Tibial nerve (tissue), 4 donors: ENCODE measurements at regions not wholly inside any gene's neighbourhood (a gene's known extent, or its start where the extent isn't known, plus 50 kb on each side); places are given as distances from the start of the nearest gene placed in this dataset.

Experiments used
- DNase-seq, 2 donors: peaks; one replicate each; pipeline ENCODE4 v3.0.0-alpha.2; 2019; ENCODE audit warnings: low spot score in 2 of 2
- H3K27ac ChIP-seq, 4 donors: fragments of 200-600 bp; sonication (generic) in 3 of 4; one replicate each; pipeline ENCODE4 v1.5.1; 2017 to 2019; ENCODE audit warnings: mild to moderate bottlenecking in 1 of 4
- H3K27me3 ChIP-seq, 2 donors: fragments of 200-600 bp; sonication (generic) in 1 of 2; one replicate each; pipeline versions ENCODE4 v1.5.1 to v1.6.0; 2017 to 2019
- H3K36me3 ChIP-seq, 3 donors: fragments of 200-600 bp; sonication (generic); one replicate each; pipeline ENCODE4 v1.5.1; 2018 to 2019
- H3K4me1 ChIP-seq, 4 donors: fragments of 200-600 bp; sonication (generic) in 3 of 4; one replicate each; pipeline ENCODE4 v1.5.1; 2017 to 2019
- H3K4me3 ChIP-seq, 4 donors: fragments of 200-600 bp; sonication (generic) in 3 of 4; one replicate each; pipeline ENCODE4 v1.5.1; 2017 to 2019; ENCODE audit warnings: mild to moderate bottlenecking in 1 of 4, moderate library complexity in 1 of 4
- H3K9me3 ChIP-seq, 4 donors: fragments of 200-600 bp; sonication (generic) in 3 of 4; one replicate each; pipeline ENCODE4 v1.5.1; 2017 to 2019
- CTCF ChIP-seq, 5 experiments: fragments of 200-600 bp in 3 of 5; fragments of 450-650 bp in 2 of 5; sonication (generic) in 3 of 5; IDR thresholded peaks; one replicate each; pipeline ENCODE4 v1.5.1; 2016 to 2019; ENCODE audit warnings: antibody characterized with exemption in 5 of 5, mild to moderate bottlenecking in 3 of 5, moderate library complexity in 2 of 5
- EP300 ChIP-seq, 2 donors: sonication (generic); formaldehyde crosslinking; IDR thresholded peaks; one replicate each; pipeline ENCODE4 v1.6.1; 2017; ENCODE audit warnings: antibody characterized with exemption in 2 of 2, mild to moderate bottlenecking in 1 of 2
- POLR2A ChIP-seq, 2 donors: fragments of 450-650 bp; IDR thresholded peaks; one replicate each; pipeline ENCODE4 v1.6.1; 2017; ENCODE audit warnings: antibody characterized with exemption in 2 of 2, mild to moderate bottlenecking in 2 of 2, moderate library complexity in 2 of 2
- WGBS, 2 donors: methylation state at CpG; one replicate each; pipeline ENCODE4 v1.1.5; 2018; 5-methylcytosine and 5-hydroxymethylcytosine counted together

- 80 to 84% methylated on average over 2 of the region's 2 CpGs for WGBS, 2 donors
- DNase-seq: no peak
- Histone ChIP-seq H3K9me3 (no peaks in the 10 kb centered on the region), H3K27me3 (no peaks in the 10 kb centered on the region), H3K4me3 (no peak overlapping the region), H3K36me3 (no peaks in the 10 kb centered on the region), H3K27ac (no peak overlapping the region), H3K4me1 (no peaks in the 10 kb centered on the region)
- TF ChIP-seq EP300 (IDR thresholded peaks at IDR 0.05) (no peak), CTCF (IDR thresholded peaks at IDR 0.05) (no peak), POLR2A (IDR thresholded peaks at IDR 0.05) (no peak)
Observed at GRCh38 chr10:53702489-53702888, 929.9 kb upstream of the MBL2 start.

- no peak for DNase-seq
- no peaks in the 10 kb centered on the region for H3K9me3 ChIP-seq
- no peaks in the 10 kb centered on the region for H3K27me3 ChIP-seq
- H3K27ac ChIP-seq: no peak overlapping the region
- H3K36me3 ChIP-seq: no peaks in the 10 kb centered on the region
- TF ChIP-seq EP300 (IDR thresholded peaks at IDR 0.05) (no peak), CTCF (IDR thresholded peaks at IDR 0.05) (no peak), POLR2A (IDR thresholded peaks at IDR 0.05) (no peak)
- H3K4me3 ChIP-seq: no peak overlapping the region
- H3K4me1 ChIP-seq: no peaks in the 10 kb centered on the region
Observed at GRCh38 chr10:53701213-53701612, 928.6 kb upstream of the MBL2 start.

- no peak for DNase-seq
- H3K36me3 ChIP-seq: no peaks in the 10 kb centered on the region
- no peaks in the 10 kb centered on the region for H3K4me1 ChIP-seq
- 82 to 87% methylated on average over 6 of the region's 6 CpGs for WGBS, 2 donors
- no peak overlapping the region for H3K4me3 ChIP-seq
- H3K27me3 ChIP-seq: no peaks in the 10 kb centered on the region
- H3K27ac ChIP-seq: no peak overlapping the region
- no peak for TF ChIP-seq CTCF (IDR thresholded peaks at IDR 0.05)
- TF ChIP-seq POLR2A (IDR thresholded peaks at IDR 0.05): no peak
- no peak for TF ChIP-seq EP300 (IDR thresholded peaks at IDR 0.05)
- H3K9me3 ChIP-seq: no peaks in the 10 kb centered on the region
Observed at GRCh38 chr10:53700278-53700677, 927.7 kb upstream of the MBL2 start.

- no peak for DNase-seq
- 61 to 62% methylated on average over 3 of the region's 3 CpGs for WGBS, 2 donors
- Histone ChIP-seq H3K27me3 (no peaks in the 10 kb centered on the region), H3K4me1 (no peaks in the 10 kb centered on the region), H3K36me3 (no peaks in the 10 kb centered on the region), H3K9me3 (no peaks in the 10 kb centered on the region), H3K27ac (no peak overlapping the region), H3K4me3 (no peak overlapping the region)
- TF ChIP-seq POLR2A (IDR thresholded peaks at IDR 0.05): no peak
- TF ChIP-seq EP300 (IDR thresholded peaks at IDR 0.05): no peak
- no peak for TF ChIP-seq CTCF (IDR thresholded peaks at IDR 0.05)
Observed at GRCh38 chr10:53699684-53700083, 927.1 kb upstream of the MBL2 start.

GRCh38 chr10:53699231-53699630 is 926.6 kb upstream of the MBL2 start:
- WGBS, 2 donors: 62 to 73% methylated on average over 5 of the region's 5 CpGs

GRCh38 chr10:53697038-53697437 is 924.5 kb upstream of the MBL2 start:
- H3K9me3 ChIP-seq: no peaks in the 10 kb centered on the region
- H3K27me3 ChIP-seq: no peaks in the 10 kb centered on the region
- TF ChIP-seq EP300 (IDR thresholded peaks at IDR 0.05): no peak
- TF ChIP-seq POLR2A (IDR thresholded peaks at IDR 0.05): no peak
- no peak for TF ChIP-seq CTCF (IDR thresholded peaks at IDR 0.05)
- H3K4me1 ChIP-seq: no peaks in the 10 kb centered on the region
- no peaks in the 10 kb centered on the region for H3K36me3 ChIP-seq
- H3K27ac ChIP-seq: no peak overlapping the region
- H3K4me3 ChIP-seq: no peak overlapping the region
- no peak for DNase-seq
- WGBS, 2 donors: 51 to 65% methylated on average over 2 of the region's 2 CpGs

More at GRCh38 chr10:53699231-53699630, 926.6 kb upstream of the MBL2 start:
- Histone ChIP-seq H3K9me3 (no peaks in the 10 kb centered on the region), H3K27me3 (no peaks in the 10 kb centered on the region), H3K36me3 (no peaks in the 10 kb centered on the region), H3K27ac (no peak overlapping the region), H3K4me3 (no peak overlapping the region), H3K4me1 (no peaks in the 10 kb centered on the region)
- no peak for DNase-seq
- TF ChIP-seq EP300 (IDR thresholded peaks at IDR 0.05): no peak
